Sigmoid colon (tissue), 3 donors: ENCODE measurements at regions not wholly inside any gene's neighbourhood (a gene's known extent, or its start where the extent isn't known, plus 50 kb on each side); places are given as distances from the start of the nearest gene placed in this dataset.

Experiments
- CTCF ChIP-seq, 4 experiments: fragments of 450-650 bp in 3 of 4; fragments of 200-600 bp in 1 of 4; IDR thresholded peaks; one replicate each; pipeline ENCODE4 v1.5.1; 2016 to 2019; ENCODE audit warnings: antibody characterized with exemption in 4 of 4, mild to moderate bottlenecking in 3 of 4, moderate library complexity in 2 of 4
- POLR2A ChIP-seq, 2 donors: fragments of 450-650 bp; IDR thresholded peaks; one replicate each; pipeline ENCODE4 v1.6.1; 2016; ENCODE audit warnings: antibody characterized with exemption in 2 of 2, mild to moderate bottlenecking in 2 of 2, moderate library complexity in 2 of 2

DNA sequence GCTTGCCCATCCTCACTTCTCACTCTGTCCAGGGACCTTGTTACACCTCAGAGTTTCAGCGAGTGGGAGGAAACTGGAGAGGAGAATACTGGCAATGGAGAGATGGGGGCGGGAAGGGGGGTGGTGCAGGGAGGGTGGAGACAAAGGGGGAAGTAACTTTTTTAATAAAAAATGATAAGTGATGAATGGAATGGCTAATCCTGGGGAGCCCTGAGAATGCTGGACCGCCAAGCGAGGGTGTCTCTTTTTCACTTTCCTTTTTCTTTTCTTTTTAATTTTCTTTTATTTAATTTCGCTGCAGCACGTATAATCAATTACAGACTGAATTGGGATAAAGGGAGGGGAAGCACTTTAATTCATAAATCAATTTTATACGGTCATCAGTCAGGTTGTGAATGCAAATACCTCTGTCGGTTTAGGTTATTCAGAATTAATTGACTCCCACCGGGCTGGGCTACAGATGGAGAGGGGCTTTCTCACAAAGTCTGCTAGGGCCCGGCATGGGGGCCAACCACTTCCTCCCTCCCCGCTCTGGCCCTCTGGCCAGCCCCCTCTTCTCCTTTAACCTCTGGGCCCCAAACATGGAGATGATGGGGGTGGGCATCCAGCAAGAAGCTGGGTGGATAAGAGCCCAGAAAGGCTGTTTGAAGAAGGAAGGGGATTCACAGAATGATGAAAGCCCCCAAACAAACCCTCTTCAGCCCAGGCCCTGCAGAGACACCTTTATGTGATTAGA, 106.8 kb upstream of the BOC start:
- TF ChIP-seq CTCF (IDR thresholded peaks at IDR 0.05) (no peak), POLR2A (IDR thresholded peaks at IDR 0.05) (no peak)
